Right cardiac atrium (tissue), 5 donors: ENCODE measurements at regions not wholly inside any gene's neighbourhood (a gene's known extent, or its start where the extent isn't known, plus 50 kb on each side); places are given as distances from the start of the nearest gene placed in this dataset.
A peak's percentile ranks its signal among the peaks of the same experiment; 100 is the strongest.

ENCODE experiments used
- ATAC-seq, 2 donors: fragments of 200-7000 bp; cut with Tn5 transposase; one replicate each; pipeline versions ENCODE4 v1.8.0 to v1.9.1; 2020; ENCODE audit warnings: moderate library complexity in 2 of 2, mild to moderate bottlenecking in 1 of 2
- DNase-seq, 3 donors: peaks; one replicate each; pipeline ENCODE4 v3.0.0-alpha.2; 2020
- H3K27ac ChIP-seq: one replicate; pipeline ENCODE4 v1.5.1; 2013; ENCODE audit warnings: mild to moderate bottlenecking, low read length, control low read depth, moderate library complexity
- H3K27me3 ChIP-seq: one replicate; pipeline ENCODE4 v1.6.1; 2013; ENCODE audit not compliant: control insufficient read depth, insufficient read depth
- H3K4me1 ChIP-seq: one replicate; pipeline ENCODE4 v1.6.1; 2013; ENCODE audit warnings: low read length; ENCODE audit not compliant: control insufficient read depth, insufficient read depth
- H3K4me3 ChIP-seq: one replicate; pipeline ENCODE4 v1.5.1; 2013; ENCODE audit warnings: low read length, control low read depth
- H3K9me3 ChIP-seq: one replicate; pipeline ENCODE4 v1.6.1; 2013; ENCODE audit warnings: low read length; ENCODE audit not compliant: control insufficient read depth
- WGBS: extraction: QIAGEN DNeasy Blood & Tissue Kit; methylation state at CpG from one replicate; pipeline ENCODE4 v1.1.7; 2013; 5-methylcytosine and 5-hydroxymethylcytosine counted together
- intact Hi-C, 4 donors: fragments of 100-400 bp; cut with DNase I; formaldehyde crosslinking; loops; one replicate each; pipeline versions ENCODE4 v1.11.0 to v1.14.0; 2022 to 2023
- donor health status: healthy with polysubstance abuse.
- donor health status: DM: no; HTN: yes; CAD: no.
- donor health status: DM: no; HTN: no; CAD: no.
- donor health status: DM: no; HTN: yes; CAD: no; lungs with severe emphysema.
- donor health status: DM: yes; HTN: yes; CAD: no.

DNA sequence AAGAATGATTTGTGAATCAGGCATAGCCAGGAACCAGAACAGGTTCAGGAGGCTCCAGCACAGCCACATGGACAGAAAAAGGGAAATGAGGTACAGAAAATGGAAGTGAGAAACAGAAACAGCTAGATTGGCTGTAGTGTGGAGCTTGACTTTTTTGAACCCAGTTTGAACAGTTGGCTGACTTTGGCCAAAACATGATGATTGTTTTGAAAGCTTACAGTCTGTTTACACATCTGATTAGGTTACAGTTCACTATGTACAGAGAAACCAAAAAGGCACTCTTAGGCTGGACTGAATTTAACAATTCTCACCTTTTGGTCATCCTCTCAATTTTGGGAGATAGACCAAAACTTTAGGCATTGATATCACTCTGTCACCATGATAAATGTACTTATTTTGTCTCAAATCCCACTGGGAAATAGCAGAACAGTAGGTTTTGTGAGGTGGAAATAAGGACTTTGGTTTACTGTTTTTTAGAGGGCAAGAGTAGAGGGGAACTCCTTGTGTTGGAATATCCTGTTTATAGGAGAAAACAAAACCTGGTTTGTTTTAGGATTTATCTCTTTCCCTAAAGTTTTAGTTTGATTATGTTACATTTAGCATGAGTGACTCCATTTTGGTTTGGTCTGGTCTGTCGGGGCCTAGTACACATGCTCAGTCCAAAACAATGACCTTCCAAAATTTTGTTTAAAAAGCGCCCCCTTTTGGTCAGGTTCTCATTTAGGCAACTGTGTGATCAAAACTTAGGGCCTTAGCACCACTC lies 123.1 kb downstream of the OLIG3 start:
- Histone ChIP-seq H3K4me1 (peaks cover 1% of the 10 kb centered on the region), H3K27ac (no peak overlapping the region), H3K27me3 (no peaks in the 10 kb centered on the region), H3K4me3 (no peak overlapping the region), H3K9me3 (no peaks in the 10 kb centered on the region)
- DNase-seq, result no peak
- WGBS, result 64% methylated on average over 2 of the region's 2 CpGs
- intact Hi-C loops, result no loop called here
- ATAC-seq, result no peak

DNA sequence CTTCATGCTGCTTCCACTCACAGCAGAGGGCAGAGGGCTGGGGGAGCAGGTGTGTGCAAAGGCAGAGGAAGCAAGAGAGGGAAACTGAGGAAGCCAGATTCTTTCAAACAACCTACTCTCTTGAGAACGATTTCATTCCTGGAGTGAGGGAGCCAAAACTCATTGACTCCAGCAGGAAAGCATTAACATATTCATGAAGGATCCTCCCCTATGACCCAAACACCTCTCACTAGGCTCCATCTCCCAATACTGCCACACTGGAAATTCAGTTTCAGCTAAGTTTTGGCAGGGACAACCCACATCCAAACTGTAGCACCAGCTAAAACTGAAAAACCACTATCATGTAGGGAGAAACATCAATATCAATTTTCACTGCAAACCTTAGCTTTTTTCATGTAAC lies 125.1 kb downstream of the OLIG3 start:
- Histone ChIP-seq H3K27ac (no peak overlapping the region), H3K9me3 (no peaks in the 10 kb centered on the region), H3K4me1 (peaks cover 1% of the 10 kb centered on the region), H3K27me3 (no peaks in the 10 kb centered on the region), H3K4me3 (no peak overlapping the region)
- 51% methylated on average over 1 of the region's 1 CpG for WGBS
- ATAC-seq (no peak), DNase-seq (no peak)
- intact Hi-C loops, result no loop called here

DNA sequence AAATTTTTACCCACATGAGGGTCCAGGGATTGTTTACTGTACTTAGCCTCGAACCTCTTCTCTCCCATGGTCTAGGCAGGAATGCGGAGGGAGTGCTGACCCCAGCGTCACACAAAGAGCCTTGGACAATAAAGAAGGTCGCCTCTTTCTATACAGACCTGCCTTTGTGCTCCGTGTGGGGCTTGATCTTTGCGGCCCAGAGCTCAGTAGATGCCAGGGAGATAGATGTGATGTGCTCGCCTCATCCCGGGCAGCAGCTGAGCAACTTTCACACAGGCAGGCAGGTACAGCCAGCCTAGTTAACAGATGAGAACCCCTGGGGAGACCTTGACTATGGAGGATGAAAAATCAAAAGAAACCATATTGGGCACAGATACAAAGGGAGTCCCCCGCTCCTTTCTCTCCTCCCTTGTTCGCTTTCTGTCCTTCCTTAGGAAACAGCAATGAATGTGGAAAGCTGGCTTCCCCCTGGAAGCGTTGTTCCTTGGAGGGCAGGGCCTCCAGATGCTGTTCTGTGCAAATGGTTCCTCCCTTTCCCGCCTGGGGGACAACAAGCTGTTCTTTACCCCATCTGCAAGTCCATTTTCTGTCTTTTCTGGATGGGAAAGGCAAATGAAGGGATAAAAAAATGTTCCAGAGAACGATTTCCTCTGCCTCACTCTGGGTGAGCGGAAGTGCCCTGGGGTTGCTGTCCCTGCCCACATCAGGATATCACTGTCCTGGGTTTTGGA lies 128.3 kb downstream of the OLIG3 start:
- 80% methylated on average over 14 of the region's 14 CpGs for WGBS

DNA sequence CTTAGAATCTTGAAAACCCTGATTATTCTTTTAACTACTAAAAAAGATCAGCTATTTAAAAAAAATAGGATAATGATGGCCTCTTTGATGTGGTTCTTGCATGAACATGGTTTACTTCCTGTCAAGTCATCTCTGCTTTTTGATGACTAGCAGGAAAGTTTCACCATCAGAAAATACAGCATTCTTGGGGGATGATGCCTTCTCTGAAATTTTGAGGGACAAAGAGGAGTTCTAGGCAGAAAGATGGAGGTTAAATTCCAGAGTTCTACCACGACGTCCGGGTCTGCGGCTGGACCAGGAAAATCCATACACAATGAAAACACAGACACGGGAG lies 130.4 kb downstream of the OLIG3 start:
- H3K27me3 ChIP-seq, result no peaks in the 10 kb centered on the region
- H3K4me1 ChIP-seq, result no peaks in the 10 kb centered on the region
- 86% methylated on average over 5 of the region's 5 CpGs for WGBS
- H3K4me3 ChIP-seq, result no peak overlapping the region
- DNase-seq (no peak), ATAC-seq (no peak)
- H3K9me3 ChIP-seq, result no peaks in the 10 kb centered on the region
- intact Hi-C loops, result no loop called here
- no peak overlapping the region for H3K27ac ChIP-seq

More for the DNA sequence above, 128.3 kb downstream of the OLIG3 start:
- H3K9me3 ChIP-seq, result no peaks in the 10 kb centered on the region
- no peaks in the 10 kb centered on the region for H3K27me3 ChIP-seq
- H3K27ac ChIP-seq, result no peak overlapping the region
- ATAC-seq (no peak), DNase-seq (no peak)
- H3K4me1 ChIP-seq, result no peaks in the 10 kb centered on the region
- intact Hi-C loops, result no loop called here
- no peak overlapping the region for H3K4me3 ChIP-seq

DNA sequence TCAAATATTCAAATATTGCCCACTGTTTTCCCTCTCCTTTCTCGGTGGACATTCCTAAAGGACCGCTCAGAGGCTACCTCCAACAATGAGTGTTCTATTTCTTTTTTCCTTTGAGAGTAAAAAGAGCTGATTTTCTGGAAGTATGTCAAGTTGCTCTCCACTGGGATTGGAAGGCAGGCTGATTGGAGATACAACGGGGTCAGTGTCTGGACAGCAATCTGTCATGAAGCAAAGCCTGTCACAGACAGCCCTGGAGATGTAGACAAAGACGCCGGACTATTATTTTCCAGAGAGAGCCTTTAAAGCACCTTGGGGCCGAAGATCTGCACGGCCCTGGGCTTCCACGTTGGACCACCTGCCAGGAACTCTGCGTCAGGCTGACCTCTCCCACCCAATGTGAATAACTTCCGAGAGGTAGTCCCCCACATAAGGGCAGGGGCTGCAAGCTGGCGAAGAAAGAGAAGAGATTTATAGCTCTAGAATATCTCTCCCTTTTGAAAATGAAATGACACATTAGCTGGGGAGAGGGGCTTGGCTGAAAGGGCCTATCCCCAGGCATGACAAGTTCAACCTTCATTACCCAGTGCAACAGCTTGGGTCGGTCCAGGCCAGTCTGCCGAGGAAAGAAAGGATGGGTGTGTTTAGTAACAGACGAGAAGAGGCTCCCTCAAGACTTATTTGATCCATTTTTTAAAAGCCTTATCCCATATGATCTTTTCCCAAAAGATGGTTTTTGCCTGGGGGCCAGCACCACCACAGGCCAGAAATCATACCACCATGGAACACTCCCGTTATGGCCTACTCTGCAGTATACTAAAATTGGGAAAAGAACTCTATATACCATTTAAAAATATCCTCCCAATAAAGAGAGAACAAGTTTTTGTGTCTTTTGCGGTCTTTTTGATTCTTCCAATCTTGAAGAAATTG lies 131.1 kb downstream of the OLIG3 start:
- Histone ChIP-seq H3K27ac (no peak overlapping the region), H3K9me3 (no peaks in the 10 kb centered on the region), H3K4me1 (no peaks in the 10 kb centered on the region), H3K4me3 (no peak overlapping the region), H3K27me3 (no peaks in the 10 kb centered on the region)
- peak in 1 of 2 donors; percentile 21 for ATAC-seq
- 55% methylated on average over 16 of the region's 16 CpGs for WGBS
- intact Hi-C loops, result no loop called here
- no peak for DNase-seq

DNA sequence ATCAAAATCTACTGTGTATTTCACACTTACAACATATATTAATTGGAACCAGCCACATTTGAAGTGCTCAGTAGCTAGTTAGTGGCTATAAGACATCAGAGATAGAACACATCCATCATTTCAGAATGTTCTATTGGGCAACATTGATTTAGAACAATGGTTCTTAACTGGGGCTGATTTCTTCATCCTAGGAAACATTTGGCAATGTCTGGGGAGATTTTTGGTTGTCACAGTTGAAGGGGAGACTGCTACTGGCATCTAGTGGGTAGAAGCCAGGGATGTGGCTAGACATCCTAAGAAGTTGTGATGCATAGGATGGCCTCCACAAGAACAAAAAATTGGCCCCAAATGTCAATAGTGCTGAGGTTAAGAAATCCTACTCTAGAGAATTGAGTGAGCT lies 132.5 kb downstream of the OLIG3 start:
- Histone ChIP-seq H3K9me3 (no peaks in the 10 kb centered on the region), H3K4me3 (no peak overlapping the region), H3K4me1 (no peaks in the 10 kb centered on the region), H3K27ac (no peak overlapping the region), H3K27me3 (no peaks in the 10 kb centered on the region)
- DNase-seq (no peak), ATAC-seq (no peak)
- intact Hi-C loops, result no loop called here

DNA sequence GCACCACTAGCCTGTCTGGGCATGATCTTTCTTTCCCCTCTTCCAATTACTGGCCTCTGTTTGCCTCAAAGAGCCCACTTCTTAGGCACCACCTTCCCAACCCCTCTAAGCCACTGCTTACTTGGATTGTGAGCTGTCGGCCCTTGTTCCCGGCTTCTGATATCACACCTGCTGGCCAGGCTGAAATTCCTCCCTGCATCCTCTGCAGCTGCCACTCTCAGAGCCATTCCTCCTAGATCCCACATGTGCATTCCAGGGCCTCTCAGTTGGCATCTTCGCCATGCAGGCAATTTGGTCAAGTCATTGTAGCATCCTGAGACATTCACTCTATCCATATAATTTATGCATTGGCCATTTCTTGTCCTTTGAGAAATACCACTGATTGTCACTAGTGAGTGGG lies 135.9 kb downstream of the OLIG3 start:
- WGBS, result 65% methylated on average over 3 of the region's 3 CpGs
- no peak for ATAC-seq
- H3K9me3 ChIP-seq, result no peaks in the 10 kb centered on the region
- H3K27ac ChIP-seq, result no peak overlapping the region
- no peak for DNase-seq
- intact Hi-C loops, result no loop called here
- H3K4me1 ChIP-seq, result no peaks in the 10 kb centered on the region
- H3K4me3 ChIP-seq, result no peak overlapping the region
- H3K27me3 ChIP-seq, result no peaks in the 10 kb centered on the region

DNA sequence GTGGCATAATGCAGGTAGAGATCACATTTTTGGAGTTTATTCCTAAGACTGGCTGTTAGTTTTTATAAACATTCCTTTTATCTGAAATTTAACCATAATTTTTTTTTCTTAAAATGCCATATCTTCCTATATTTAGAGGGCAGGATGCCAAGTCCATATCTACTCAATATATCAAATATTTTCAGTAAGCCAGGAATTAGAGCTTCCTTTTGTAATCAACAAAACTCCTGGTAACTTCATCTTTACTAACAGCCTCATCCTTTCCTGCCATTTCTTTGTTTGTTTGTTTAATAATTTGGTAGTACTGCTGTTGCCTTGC lies 136.3 kb downstream of the OLIG3 start:
- intact Hi-C loops, result no loop called here
- DNase-seq (no peak), ATAC-seq (no peak)
- H3K9me3 ChIP-seq, result no peaks in the 10 kb centered on the region
- H3K27ac ChIP-seq, result no peak overlapping the region
- no peak overlapping the region for H3K4me3 ChIP-seq
- H3K4me1 ChIP-seq, result no peaks in the 10 kb centered on the region
- no peaks in the 10 kb centered on the region for H3K27me3 ChIP-seq

DNA sequence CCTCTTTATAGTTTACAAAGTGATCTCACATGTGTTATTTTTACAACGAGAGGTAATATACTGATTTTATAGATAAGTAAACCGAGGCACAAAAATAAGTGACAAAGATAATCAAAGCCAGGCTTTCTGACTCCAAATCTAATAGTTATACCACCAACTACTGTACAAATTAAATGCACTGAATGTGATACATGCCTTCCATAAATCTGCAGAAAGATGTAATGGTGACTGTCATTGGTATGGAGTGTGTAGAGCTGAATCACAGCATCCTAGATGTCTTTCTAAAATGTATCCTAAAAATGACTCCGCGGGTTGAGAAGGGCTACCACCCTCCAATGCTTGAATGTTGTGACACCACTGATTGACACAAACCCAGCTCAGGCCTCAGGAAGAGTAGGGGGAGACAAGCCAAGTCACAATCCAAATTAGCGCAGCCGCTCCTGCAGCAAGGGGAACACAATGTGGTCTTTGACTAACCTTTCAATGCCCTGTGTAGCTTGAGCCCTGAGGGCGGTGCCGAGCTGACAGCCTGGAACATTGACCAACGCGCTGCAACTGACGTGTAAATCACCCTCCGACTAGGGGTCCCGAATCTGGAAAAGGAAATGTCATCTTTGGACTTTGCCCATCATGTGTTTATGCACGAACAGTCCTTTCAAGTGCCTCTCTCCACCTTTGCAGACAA lies 136.8 kb downstream of the OLIG3 start:
- no peak overlapping the region for H3K27ac ChIP-seq
- no peak for DNase-seq
- ATAC-seq, result no peak
- no peak overlapping the region for H3K4me3 ChIP-seq
- H3K4me1 ChIP-seq, result no peaks in the 10 kb centered on the region
- no peaks in the 10 kb centered on the region for H3K27me3 ChIP-seq
- H3K9me3 ChIP-seq, result no peaks in the 10 kb centered on the region
- intact Hi-C loops, result no loop called here
- 79% methylated on average over 14 of the region's 14 CpGs for WGBS

DNA sequence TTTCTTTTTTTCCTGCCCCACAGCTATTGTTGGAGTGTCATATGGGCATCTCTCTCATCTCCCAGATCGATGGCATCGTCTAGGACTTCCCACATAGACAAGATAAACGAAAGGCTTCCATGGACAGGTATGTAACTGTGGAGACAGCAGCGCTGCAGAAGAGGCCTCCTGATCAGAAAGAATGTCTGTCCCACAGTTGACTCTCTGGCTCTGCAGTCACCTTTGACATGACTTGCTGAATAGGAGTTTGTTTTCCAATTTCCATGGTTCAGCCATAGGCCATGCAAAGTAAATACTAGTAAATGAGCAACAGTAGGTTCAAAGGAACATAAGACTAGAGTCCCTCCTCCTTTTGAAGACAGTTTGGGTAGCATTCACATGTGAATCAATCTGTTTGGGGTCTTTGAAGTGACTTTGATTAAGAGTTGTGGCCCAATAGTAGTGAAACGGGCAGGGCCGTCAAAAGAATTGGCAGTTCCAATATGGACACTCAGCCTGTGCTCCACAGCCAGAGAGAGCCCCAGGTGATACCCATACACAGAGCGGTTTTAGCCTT lies 134.7 kb upstream of the IFNGR1 start:
- Histone ChIP-seq H3K27ac (no peak overlapping the region), H3K4me1 (no peaks in the 10 kb centered on the region), H3K27me3 (no peaks in the 10 kb centered on the region), H3K9me3 (no peaks in the 10 kb centered on the region), H3K4me3 (no peak overlapping the region)
- WGBS, result 95% methylated on average over 7 of the region's 7 CpGs
- intact Hi-C loops, result no loop called here
- ATAC-seq, result no peak
- no peak for DNase-seq
